Body of pancreas (tissue), 4 donors: ENCODE measurements at regions not wholly inside any gene's neighbourhood (a gene's known extent, or its start where the extent isn't known, plus 50 kb on each side); places are given as distances from the start of the nearest gene placed in this dataset.

Experiments
- POLR2A ChIP-seq, 3 donors: fragments of 450-650 bp; IDR thresholded peaks; one replicate each; pipeline ENCODE4 v1.6.1; 2016; ENCODE audit warnings: antibody characterized with exemption in 3 of 3, mild to moderate bottlenecking in 2 of 3
- TF ChIP-seq, protein P1 (sequence below), 7 experiments: fragments of 450-650 bp in 4 of 7; fragments of 200-600 bp in 3 of 7; sonication (generic) in 3 of 7; IDR thresholded peaks; one replicate each; pipeline ENCODE4 v1.5.1; 2016 to 2019; ENCODE audit warnings: antibody characterized with exemption in 7 of 7

DNA sequence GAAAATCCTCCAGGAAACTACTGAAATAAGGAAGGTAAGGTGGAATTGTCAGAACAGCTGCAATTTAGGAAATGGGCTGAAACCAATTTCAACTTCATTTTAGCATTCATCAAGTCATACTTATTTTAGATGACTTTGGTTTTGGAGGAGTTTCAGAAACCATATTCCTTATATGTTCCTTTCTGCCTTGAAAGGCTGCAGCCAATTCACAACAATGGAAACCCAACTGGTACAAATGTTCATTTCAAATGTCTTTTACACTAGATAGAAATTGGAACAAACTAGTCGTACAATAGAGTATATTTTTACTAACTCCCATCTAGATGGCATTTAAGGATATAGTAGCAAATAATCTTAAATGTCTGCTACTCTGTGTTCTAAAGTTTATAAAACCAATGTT, 82.6 kb upstream of the ANKH start:
- TF ChIP-seq POLR2A (IDR thresholded peaks at IDR 0.05): no peak
- TF ChIP-seq, protein P1, sequence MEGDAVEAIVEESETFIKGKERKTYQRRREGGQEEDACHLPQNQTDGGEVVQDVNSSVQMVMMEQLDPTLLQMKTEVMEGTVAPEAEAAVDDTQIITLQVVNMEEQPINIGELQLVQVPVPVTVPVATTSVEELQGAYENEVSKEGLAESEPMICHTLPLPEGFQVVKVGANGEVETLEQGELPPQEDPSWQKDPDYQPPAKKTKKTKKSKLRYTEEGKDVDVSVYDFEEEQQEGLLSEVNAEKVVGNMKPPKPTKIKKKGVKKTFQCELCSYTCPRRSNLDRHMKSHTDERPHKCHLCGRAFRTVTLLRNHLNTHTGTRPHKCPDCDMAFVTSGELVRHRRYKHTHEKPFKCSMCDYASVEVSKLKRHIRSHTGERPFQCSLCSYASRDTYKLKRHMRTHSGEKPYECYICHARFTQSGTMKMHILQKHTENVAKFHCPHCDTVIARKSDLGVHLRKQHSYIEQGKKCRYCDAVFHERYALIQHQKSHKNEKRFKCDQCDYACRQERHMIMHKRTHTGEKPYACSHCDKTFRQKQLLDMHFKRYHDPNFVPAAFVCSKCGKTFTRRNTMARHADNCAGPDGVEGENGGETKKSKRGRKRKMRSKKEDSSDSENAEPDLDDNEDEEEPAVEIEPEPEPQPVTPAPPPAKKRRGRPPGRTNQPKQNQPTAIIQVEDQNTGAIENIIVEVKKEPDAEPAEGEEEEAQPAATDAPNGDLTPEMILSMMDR (IDR thresholded peaks at IDR 0.05): no peak
